Neural progenitor cell (in vitro differentiated cells): ENCODE measurements at regions not wholly inside any gene's neighbourhood (a gene's known extent, or its start where the extent isn't known, plus 50 kb on each side); places are given as distances from the start of the nearest gene placed in this dataset.

Source experiments
- DNase-seq: peaks from one replicate; pipeline ENCODE4 v3.0.0-alpha.2; 2016; ENCODE audit warnings: low spot score
- H2AFZ ChIP-seq: fragments of 200-600 bp; sonication (generic); replicated peaks from 2 replicates; pipeline ENCODE4 v1.6.1; 2016; ENCODE audit warnings: antibody characterized with exemption
- H3F3A ChIP-seq: fragments of 200-600 bp; sonication (generic); 2 replicates; pipeline ENCODE4 v1.6.1; 2016; ENCODE audit warnings: antibody characterized with exemption, low read depth
- H3K27ac ChIP-seq: fragments of 200-600 bp; sonication (generic); 2 replicates; pipeline ENCODE4 v1.5.1; 2016; ENCODE audit warnings: mild to moderate bottlenecking
- H3K27me3 ChIP-seq: fragments of 200-600 bp; sonication (generic); 2 replicates; pipeline ENCODE4 v1.6.1; 2016; ENCODE audit warnings: mild to moderate bottlenecking, moderate library complexity
- H3K36me3 ChIP-seq: fragments of 200-600 bp; sonication (generic); 2 replicates; pipeline ENCODE4 v1.5.1; 2016
- H3K4me1 ChIP-seq: fragments of 200-600 bp; sonication (generic); 2 replicates; pipeline ENCODE4 v1.6.1; 2016; ENCODE audit warnings: mixed run types
- H3K4me2 ChIP-seq: fragments of 200-600 bp; sonication (generic); 2 replicates; pipeline ENCODE4 v1.6.1; 2016
- H3K4me3 ChIP-seq: fragments of 200-600 bp; sonication (generic); 2 replicates; pipeline ENCODE4 v1.5.1; 2016
- H3K79me2 ChIP-seq: fragments of 200-600 bp; sonication (generic); 2 replicates; pipeline ENCODE4 v1.6.1; 2016; ENCODE audit warnings: low read depth
- H3K9ac ChIP-seq: fragments of 200-600 bp; sonication (generic); 2 replicates; pipeline ENCODE4 v1.6.1; 2016
- H3K9me3 ChIP-seq: fragments of 200-600 bp; sonication (generic); 2 replicates; pipeline ENCODE4 v1.5.1; 2016; ENCODE audit warnings: low read depth
- H4K20me1 ChIP-seq: fragments of 200-600 bp; sonication (generic); 2 replicates; pipeline ENCODE4 v1.6.1; 2016; ENCODE audit warnings: low read depth
- H3K27ac Mint-ChIP-seq: 3 replicates; pipeline ENCODE4 v1.8.0; 2021; ENCODE audit warnings: mixed read lengths
- H3K27me3 Mint-ChIP-seq: 2 replicates; pipeline ENCODE4 v1.8.0; 2022; ENCODE audit warnings: low read depth, mild to moderate bottlenecking, inconsistent platforms, moderate library complexity, mixed read lengths; ENCODE audit not compliant: insufficient read depth
- H3K36me3 Mint-ChIP-seq: 3 replicates; pipeline ENCODE4 v1.8.0; 2021; ENCODE audit warnings: mixed read lengths
- H3K4me1 Mint-ChIP-seq: 3 replicates; pipeline ENCODE4 v1.8.0; 2021; ENCODE audit warnings: mixed read lengths
- H3K4me3 Mint-ChIP-seq: 3 replicates; pipeline ENCODE4 v1.8.0; 2021; ENCODE audit warnings: mild to moderate bottlenecking, moderate library complexity, mixed read lengths
- H3K9me3 Mint-ChIP-seq: 3 replicates; pipeline ENCODE4 v1.8.0; 2020; ENCODE audit warnings: mixed read lengths
- EZH2 ChIP-seq: fragments of 200-600 bp; sonication (generic); IDR thresholded peaks from 2 replicates; pipeline ENCODE4 v1.6.1; 2017; ENCODE audit warnings: antibody characterized with exemption, mild to moderate bottlenecking, moderate library complexity
- EZH2phosphoT487 ChIP-seq: fragments of 200-600 bp; sonication (generic); IDR thresholded peaks from 2 replicates; pipeline ENCODE4 v1.6.1; 2017; ENCODE audit warnings: antibody characterized with exemption
- TF ChIP-seq, protein P1 (sequence below): fragments of 200-600 bp; sonication (generic); IDR thresholded peaks from 2 replicates; pipeline ENCODE4 v1.5.1; 2017; ENCODE audit warnings: antibody characterized with exemption, mild to moderate bottlenecking

DNA sequence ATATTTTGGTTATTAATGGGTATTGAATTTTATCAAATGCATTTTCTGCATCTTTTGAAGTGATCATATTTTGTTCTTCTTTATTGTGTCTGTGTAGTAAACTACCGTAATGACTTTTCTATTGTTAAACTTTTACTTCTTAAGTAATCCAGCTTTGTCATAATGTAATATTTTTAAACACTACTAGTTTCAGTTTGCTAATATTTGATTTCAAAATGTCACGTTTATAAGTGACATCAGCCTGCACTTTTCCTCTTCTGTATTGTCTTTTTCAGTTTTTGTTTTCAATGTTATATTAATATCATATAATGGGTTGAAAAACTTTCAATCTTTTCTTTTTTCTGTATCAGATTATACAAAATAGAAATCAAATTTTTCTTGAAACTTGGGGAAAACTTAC lies 71.6 kb upstream of the ANKRD1 start:
- no peaks in the 10 kb centered on the region for H3K36me3 ChIP-seq
- Mint-ChIP-seq H3K27me3 (no peaks in the 10 kb centered on the region), H3K4me3 (no peak overlapping the region), H3K27ac (no peak overlapping the region), H3K36me3 (no peaks in the 10 kb centered on the region), H3K9me3 (no peaks in the 10 kb centered on the region), H3K4me1 (no peaks in the 10 kb centered on the region)
- H3K79me2 ChIP-seq = no peaks in the 10 kb centered on the region
- no peak for DNase-seq
- no peaks in the 10 kb centered on the region for H3K27me3 ChIP-seq
- H3K4me2 ChIP-seq = no peak overlapping the region
- no peaks in the 10 kb centered on the region for H3K4me1 ChIP-seq
- no peak overlapping the region for H3K4me3 ChIP-seq
- H3K9me3 ChIP-seq = no peaks in the 10 kb centered on the region
- no peak overlapping the region for H3K27ac ChIP-seq
- H4K20me1 ChIP-seq = no peaks in the 10 kb centered on the region
- H2AFZ ChIP-seq = no peak overlapping the region
- TF ChIP-seq, protein P1, sequence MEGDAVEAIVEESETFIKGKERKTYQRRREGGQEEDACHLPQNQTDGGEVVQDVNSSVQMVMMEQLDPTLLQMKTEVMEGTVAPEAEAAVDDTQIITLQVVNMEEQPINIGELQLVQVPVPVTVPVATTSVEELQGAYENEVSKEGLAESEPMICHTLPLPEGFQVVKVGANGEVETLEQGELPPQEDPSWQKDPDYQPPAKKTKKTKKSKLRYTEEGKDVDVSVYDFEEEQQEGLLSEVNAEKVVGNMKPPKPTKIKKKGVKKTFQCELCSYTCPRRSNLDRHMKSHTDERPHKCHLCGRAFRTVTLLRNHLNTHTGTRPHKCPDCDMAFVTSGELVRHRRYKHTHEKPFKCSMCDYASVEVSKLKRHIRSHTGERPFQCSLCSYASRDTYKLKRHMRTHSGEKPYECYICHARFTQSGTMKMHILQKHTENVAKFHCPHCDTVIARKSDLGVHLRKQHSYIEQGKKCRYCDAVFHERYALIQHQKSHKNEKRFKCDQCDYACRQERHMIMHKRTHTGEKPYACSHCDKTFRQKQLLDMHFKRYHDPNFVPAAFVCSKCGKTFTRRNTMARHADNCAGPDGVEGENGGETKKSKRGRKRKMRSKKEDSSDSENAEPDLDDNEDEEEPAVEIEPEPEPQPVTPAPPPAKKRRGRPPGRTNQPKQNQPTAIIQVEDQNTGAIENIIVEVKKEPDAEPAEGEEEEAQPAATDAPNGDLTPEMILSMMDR = no peak
- TF ChIP-seq EZH2phosphoT487 (no peak), EZH2 (no peak)
- no peaks in the 10 kb centered on the region for H3F3A ChIP-seq
- H3K9ac ChIP-seq = no peak overlapping the region

DNA sequence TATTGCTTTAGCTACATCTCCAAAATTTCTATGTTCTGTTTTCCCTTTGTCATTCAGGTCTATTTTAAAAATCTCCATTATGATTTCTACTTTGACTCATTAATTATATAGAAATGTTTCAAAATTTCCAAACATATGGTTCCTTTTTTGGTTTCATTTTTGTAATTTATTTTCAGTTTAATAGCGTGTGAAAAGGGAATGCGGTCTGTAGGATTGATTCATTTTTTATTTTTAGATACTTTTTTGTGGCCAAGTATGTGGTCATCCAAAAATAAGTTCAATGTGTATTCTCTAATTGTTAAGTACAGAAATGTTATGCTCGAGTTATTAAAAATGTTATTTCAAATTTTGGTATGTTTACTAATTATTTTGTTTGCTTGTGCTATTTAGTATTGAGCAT lies 72.5 kb upstream of the ANKRD1 start:
- H3K9me3 Mint-ChIP-seq = no peaks in the 10 kb centered on the region
- Histone ChIP-seq H3K4me2 (no peak overlapping the region), H4K20me1 (no peaks in the 10 kb centered on the region), H3K79me2 (no peaks in the 10 kb centered on the region), H2AFZ (no peak overlapping the region), H3K36me3 (no peaks in the 10 kb centered on the region), H3F3A (no peaks in the 10 kb centered on the region), H3K4me1 (no peaks in the 10 kb centered on the region), H3K9me3 (no peaks in the 10 kb centered on the region), H3K9ac (no peak overlapping the region), H3K27me3 (no peaks in the 10 kb centered on the region), H3K27ac (no peak overlapping the region), H3K4me3 (no peak overlapping the region)
- H3K27ac Mint-ChIP-seq = no peak overlapping the region
- TF ChIP-seq EZH2 = no peak
- TF ChIP-seq EZH2phosphoT487 = no peak
- TF ChIP-seq, protein P1 = no peak
- no peak for DNase-seq
- no peak overlapping the region for H3K4me3 Mint-ChIP-seq
- no peaks in the 10 kb centered on the region for H3K4me1 Mint-ChIP-seq
- no peaks in the 10 kb centered on the region for H3K27me3 Mint-ChIP-seq
- H3K36me3 Mint-ChIP-seq = no peaks in the 10 kb centered on the region

DNA sequence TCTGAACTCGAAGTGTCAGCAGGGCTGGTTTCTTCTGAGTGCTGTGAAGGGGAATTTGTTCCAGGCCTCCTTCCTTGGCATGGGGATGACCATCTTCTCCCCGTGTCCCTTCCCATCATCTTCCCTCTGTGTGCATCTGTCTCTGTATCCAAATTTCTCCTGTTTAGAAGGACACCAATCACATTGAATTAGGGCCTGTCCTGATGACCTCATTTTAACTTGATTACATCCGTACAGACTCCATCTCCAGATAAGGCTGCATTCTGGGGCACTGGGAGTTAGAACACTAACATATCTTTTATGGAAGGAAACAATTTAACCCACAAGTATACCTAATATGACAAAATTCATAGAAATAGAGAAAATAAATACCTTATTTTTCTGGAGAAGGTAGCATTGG lies 76.8 kb upstream of the ANKRD1 start:
- Histone ChIP-seq H3K4me2 (no peak overlapping the region), H3K27ac (no peak overlapping the region), H3K4me1 (peaks cover 4% of the 10 kb centered on the region), H3K9ac (no peak overlapping the region), H4K20me1 (no peaks in the 10 kb centered on the region), H3K36me3 (no peaks in the 10 kb centered on the region), H3K27me3 (no peaks in the 10 kb centered on the region), H3K4me3 (no peak overlapping the region), H3K9me3 (no peaks in the 10 kb centered on the region), H3K79me2 (no peaks in the 10 kb centered on the region), H3F3A (no peaks in the 10 kb centered on the region), H2AFZ (no peak overlapping the region)
- TF ChIP-seq EZH2 = no peak
- TF ChIP-seq, protein P1 = no peak
- no peak for TF ChIP-seq EZH2phosphoT487
- H3K27me3 Mint-ChIP-seq = peaks cover 2% of the 10 kb centered on the region
- H3K27ac Mint-ChIP-seq = no peak overlapping the region
- no peak for DNase-seq
- H3K9me3 Mint-ChIP-seq = no peaks in the 10 kb centered on the region
- no peak overlapping the region for H3K4me3 Mint-ChIP-seq
- H3K36me3 Mint-ChIP-seq = no peaks in the 10 kb centered on the region
- H3K4me1 Mint-ChIP-seq = no peaks in the 10 kb centered on the region
